CD4-positive, alpha-beta T cell (primary cell): ENCODE measurements at regions not wholly inside any gene's neighbourhood (a gene's known extent, or its start where the extent isn't known, plus 50 kb on each side); places are given as distances from the start of the nearest gene placed in this dataset.

Experiments
- ATAC-seq: fragments of 200-7000 bp; cut with Tn5 transposase; one replicate; pipeline ENCODE4 v1.10.0; 2022; ENCODE audit warnings: mild to moderate bottlenecking; ENCODE audit not compliant: poor library complexity
- CTCF ChIA-PET: fragments of 350-600 bp; sonication (Branson Sonifier 250); formaldehyde crosslinking; loops from one replicate; lab custom pipeline; 2021; ENCODE audit warnings: antibody characterized with exemption, inconsistent platforms; lab: Charles Lee
- POLR2A ChIA-PET: fragments of 350-600 bp; sonication (Branson Sonifier 250); formaldehyde crosslinking; loops from one replicate; lab custom pipeline; 2021; ENCODE audit warnings: antibody characterized with exemption, inconsistent platforms; lab: Charles Lee
- DNase-seq, 14 experiments: peaks; one replicate each; pipeline ENCODE4 v3.0.0-alpha.2; 2013 to 2020; ENCODE audit warnings: mixed read lengths in 2 of 14
- H3K27ac ChIP-seq, 2 donors: one replicate each; pipeline versions ENCODE4 v1.5.1 to v1.7.0; 2013; ENCODE audit warnings: low read length in 2 of 2, low read depth in 1 of 2, mild to moderate bottlenecking in 1 of 2
- H3K27me3 ChIP-seq, 2 experiments: 1 replicate in 1 of 2; 2 replicates in 1 of 2; pipeline versions ENCODE4 v1.6.1 to v1.7.0; 2013; ENCODE audit warnings: low read length in 2 of 2, control low read depth in 1 of 2, mild to moderate bottlenecking in 1 of 2, moderate library complexity in 1 of 2; ENCODE audit not compliant: insufficient read depth in 2 of 2, control insufficient read depth in 1 of 2
- H3K36me3 ChIP-seq: one replicate; pipeline ENCODE4 v1.6.1; 2013; ENCODE audit warnings: low read length, control low read depth; ENCODE audit not compliant: insufficient read depth
- H3K4me1 ChIP-seq: one replicate; pipeline ENCODE4 v1.6.1; 2013; ENCODE audit warnings: low read length, control low read depth; ENCODE audit not compliant: insufficient read depth
- H3K4me3 ChIP-seq: one replicate; pipeline ENCODE4 v1.5.1; 2013; ENCODE audit warnings: mild to moderate bottlenecking, low read length, moderate library complexity
- H3K9me3 ChIP-seq, 2 experiments: 1 replicate in 1 of 2; 2 replicates in 1 of 2; pipeline versions ENCODE4 v1.6.1 to v1.7.0; 2013; ENCODE audit warnings: low read length in 2 of 2, mild to moderate bottlenecking in 2 of 2, control low read depth in 1 of 2, moderate library complexity in 1 of 2; ENCODE audit not compliant: control insufficient read depth in 1 of 2, insufficient read depth in 1 of 2
- H3K27ac Mint-ChIP-seq: one replicate; pipeline ENCODE4 v1.8.0; 2020; ENCODE audit warnings: mixed read lengths
- H3K27me3 Mint-ChIP-seq: one replicate; pipeline ENCODE4 v1.8.0; 2021; ENCODE audit warnings: mixed read lengths
- H3K36me3 Mint-ChIP-seq: one replicate; pipeline ENCODE4 v1.8.0; 2021; ENCODE audit warnings: low read depth, mixed read lengths
- H3K4me1 Mint-ChIP-seq: one replicate; pipeline ENCODE4 v1.8.0; 2021; ENCODE audit warnings: low read depth, mixed read lengths
- H3K4me3 Mint-ChIP-seq: one replicate; pipeline ENCODE4 v1.8.0; 2020; ENCODE audit warnings: mild to moderate bottlenecking, mixed read lengths
- H3K9me3 Mint-ChIP-seq: one replicate; pipeline ENCODE4 v1.8.0; 2020; ENCODE audit warnings: mixed read lengths
- CTCF ChIP-seq: fragments of 200-600 bp; IDR thresholded peaks from one replicate; pipeline ENCODE4 v1.8.0; 2022; ENCODE audit warnings: antibody characterized with exemption, mild to moderate bottlenecking
- intact Hi-C, 2 experiments: fragments of 100-400 bp; cut with DNase I in 1 of 2; cut with micrococcal nuclease in 1 of 2; formaldehyde crosslinking; loops; one replicate each; pipeline versions ENCODE4 v1.15.1 to v1.9.0; 2023 to 2025; cut with DNase I, micrococcal nuclease

DNA sequence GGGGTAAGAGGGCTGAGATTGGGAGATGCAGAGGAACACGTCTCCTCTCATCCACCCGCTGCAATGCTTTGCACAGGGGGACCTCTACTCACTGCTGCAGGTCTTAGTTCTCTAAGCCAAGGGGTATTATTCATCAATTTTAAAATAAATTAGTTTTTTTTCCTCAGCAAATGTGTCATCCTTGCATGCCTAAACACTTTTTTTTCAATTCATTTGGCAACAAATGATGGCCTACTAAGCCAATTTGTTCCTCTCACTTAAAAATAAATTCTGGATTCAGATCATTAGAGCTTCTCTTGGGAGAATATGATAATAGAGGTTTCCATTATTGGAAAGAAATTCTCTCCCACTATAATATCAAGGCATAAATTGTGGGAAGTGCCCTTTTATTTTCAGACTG is 338.3 kb downstream of the IRX1 start:
- Mint-ChIP-seq H3K4me3 (no peak overlapping the region), H3K36me3 (no peaks in the 10 kb centered on the region), H3K27ac (no peak overlapping the region), H3K27me3 (no peaks in the 10 kb centered on the region), H3K9me3 (peaks cover 4% of the 10 kb centered on the region), H3K4me1 (no peaks in the 10 kb centered on the region)
- no peak overlapping the region for H3K4me3 ChIP-seq
- H3K36me3 ChIP-seq = no peaks in the 10 kb centered on the region
- H3K27ac ChIP-seq = no peak overlapping the region
- ChIA-PET CTCF (no interaction called here), POLR2A (no interaction called here)
- DNase-seq (no peak), ATAC-seq (no peak)
- TF ChIP-seq CTCF = no peak
- peaks cover 0 to 23% of the 10 kb centered on the region in 2 experiments for H3K9me3 ChIP-seq
- no peaks in the 10 kb centered on the region for H3K27me3 ChIP-seq
- H3K4me1 ChIP-seq = no peaks in the 10 kb centered on the region
- intact Hi-C loops = no loop called here

DNA sequence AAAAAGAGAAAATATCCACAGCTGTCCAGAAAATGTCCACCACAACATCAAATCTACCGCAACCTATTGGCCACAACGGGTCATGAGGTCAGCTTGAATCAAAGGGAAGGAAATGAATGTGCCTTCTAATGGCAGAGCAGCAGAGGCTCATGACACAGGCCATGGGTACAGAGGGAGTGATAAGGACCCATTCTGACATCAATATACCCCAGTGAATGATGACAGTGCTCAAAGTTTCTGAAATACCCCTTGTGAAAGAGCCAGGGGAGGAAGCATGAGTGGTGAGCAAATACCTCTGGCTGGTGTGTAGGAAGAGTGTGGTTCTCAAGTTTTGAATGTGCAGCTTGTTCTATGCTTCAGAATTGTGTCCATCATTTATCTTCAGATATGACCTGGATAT is 348.2 kb downstream of the IRX1 start:
- H3K9me3 Mint-ChIP-seq = peaks cover 17% of the 10 kb centered on the region
- Histone ChIP-seq H3K4me3 (no peak overlapping the region), H3K36me3 (no peaks in the 10 kb centered on the region), H3K27ac (no peak overlapping the region), H3K4me1 (no peaks in the 10 kb centered on the region), H3K27me3 (no peaks in the 10 kb centered on the region), H3K9me3 (peaks cover 0 to 7% of the 10 kb centered on the region in 2 experiments)
- H3K4me1 Mint-ChIP-seq = no peaks in the 10 kb centered on the region
- no peak overlapping the region for H3K4me3 Mint-ChIP-seq
- intact Hi-C loops = no loop called here
- POLR2A ChIA-PET = no interaction called here
- TF ChIP-seq CTCF = no peak
- DNase-seq (no peak), ATAC-seq (no peak)
- H3K27ac Mint-ChIP-seq = no peak overlapping the region
- H3K27me3 Mint-ChIP-seq = no peaks in the 10 kb centered on the region
- CTCF ChIA-PET = no interaction called here
- no peaks in the 10 kb centered on the region for H3K36me3 Mint-ChIP-seq

DNA sequence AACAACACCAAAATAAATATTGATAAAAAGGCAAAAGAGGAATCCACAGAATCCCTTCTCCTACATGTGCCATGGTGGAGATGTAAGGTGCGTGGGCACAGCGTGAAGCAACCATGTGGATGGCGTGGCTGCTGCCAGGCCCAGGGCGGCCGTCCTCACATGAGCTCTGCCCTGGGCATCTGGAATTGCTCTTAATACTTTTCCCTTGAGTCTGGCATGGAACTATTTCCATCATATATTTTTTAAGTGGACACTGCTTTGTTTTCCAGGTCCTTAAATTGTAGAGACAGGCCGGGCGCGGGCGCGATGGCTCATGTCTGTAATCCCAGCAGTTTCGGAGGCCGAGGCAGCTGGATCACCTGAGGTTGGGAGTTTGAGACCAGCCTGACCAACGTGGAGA is 349.3 kb downstream of the IRX1 start:
- Histone ChIP-seq H3K4me1 (no peaks in the 10 kb centered on the region), H3K36me3 (no peaks in the 10 kb centered on the region), H3K4me3 (no peak overlapping the region), H3K27me3 (no peaks in the 10 kb centered on the region), H3K27ac (no peak overlapping the region), H3K9me3 (peaks cover 0 to 7% of the 10 kb centered on the region in 2 experiments)
- ChIA-PET POLR2A (no interaction called here), CTCF (no interaction called here)
- Mint-ChIP-seq H3K27ac (no peak overlapping the region), H3K36me3 (no peaks in the 10 kb centered on the region), H3K9me3 (peaks cover 17% of the 10 kb centered on the region), H3K27me3 (no peaks in the 10 kb centered on the region), H3K4me1 (no peaks in the 10 kb centered on the region), H3K4me3 (no peak overlapping the region)
- DNase-seq (no peak), ATAC-seq (no peak)
- TF ChIP-seq CTCF = no peak
- intact Hi-C loops = no loop called here
